ENCODE measurements at regions not wholly inside any gene's neighbourhood (a gene's known extent, or its start where the extent isn't known, plus 50 kb on each side); places are given as distances from the start of the nearest gene placed in this dataset.

DNA sequence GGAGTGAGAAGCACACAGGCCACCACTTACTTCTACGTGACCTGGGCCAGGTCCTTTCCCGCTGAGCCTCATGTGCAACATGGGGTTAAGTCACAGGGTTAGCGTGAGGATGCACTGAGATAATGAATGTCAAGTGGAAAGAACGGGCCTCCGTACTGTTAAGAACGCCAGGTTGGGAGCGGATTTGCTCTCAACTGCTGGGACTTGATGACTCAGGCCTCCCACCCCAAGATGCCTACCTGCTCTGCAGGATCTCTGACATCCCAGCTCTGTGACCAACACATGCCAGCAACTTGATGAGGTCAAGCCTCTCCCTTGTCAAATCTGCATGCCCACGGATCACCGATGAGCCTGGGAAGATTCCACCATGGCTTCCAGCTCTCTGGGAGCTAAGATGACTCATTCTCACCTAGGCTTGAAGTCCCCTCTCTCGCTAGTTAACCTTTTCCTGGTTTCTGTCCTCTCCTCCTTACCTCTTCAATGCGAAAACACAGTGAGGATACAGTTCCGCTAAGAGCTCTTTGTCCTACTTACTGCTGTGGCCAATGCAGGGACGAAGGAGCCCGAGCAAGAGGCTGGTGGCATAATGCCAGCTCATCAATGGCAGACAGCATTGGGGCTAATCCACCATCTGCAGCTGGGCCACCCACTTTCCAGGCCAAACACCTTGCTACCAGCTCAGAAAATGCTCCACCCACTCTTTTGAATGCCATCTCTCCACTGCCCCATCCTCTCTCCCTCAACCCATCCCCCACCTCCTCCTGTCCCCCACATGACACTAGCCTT is 67.6 kb downstream of the PJA1 start:
- Mint-ChIP-seq H3K4me3 (ENCODE audit: unreplicated experiment) (no peak overlapping the region), H3K36me3 (ENCODE audit: unreplicated experiment) (no peaks in the 10 kb centered on the region), H3K4me1 (ENCODE audit: low read depth, unreplicated experiment) (no peaks in the 10 kb centered on the region), H3K9me3 (ENCODE audit: unreplicated experiment) (no peaks in the 10 kb centered on the region), H3K27me3 (ENCODE audit: unreplicated experiment) (peaks cover 1% of the 10 kb centered on the region), H3K27ac (ENCODE audit: unreplicated experiment) (no peak overlapping the region)
- no peak for DNase-seq
- TF ChIP-seq, protein P1, sequence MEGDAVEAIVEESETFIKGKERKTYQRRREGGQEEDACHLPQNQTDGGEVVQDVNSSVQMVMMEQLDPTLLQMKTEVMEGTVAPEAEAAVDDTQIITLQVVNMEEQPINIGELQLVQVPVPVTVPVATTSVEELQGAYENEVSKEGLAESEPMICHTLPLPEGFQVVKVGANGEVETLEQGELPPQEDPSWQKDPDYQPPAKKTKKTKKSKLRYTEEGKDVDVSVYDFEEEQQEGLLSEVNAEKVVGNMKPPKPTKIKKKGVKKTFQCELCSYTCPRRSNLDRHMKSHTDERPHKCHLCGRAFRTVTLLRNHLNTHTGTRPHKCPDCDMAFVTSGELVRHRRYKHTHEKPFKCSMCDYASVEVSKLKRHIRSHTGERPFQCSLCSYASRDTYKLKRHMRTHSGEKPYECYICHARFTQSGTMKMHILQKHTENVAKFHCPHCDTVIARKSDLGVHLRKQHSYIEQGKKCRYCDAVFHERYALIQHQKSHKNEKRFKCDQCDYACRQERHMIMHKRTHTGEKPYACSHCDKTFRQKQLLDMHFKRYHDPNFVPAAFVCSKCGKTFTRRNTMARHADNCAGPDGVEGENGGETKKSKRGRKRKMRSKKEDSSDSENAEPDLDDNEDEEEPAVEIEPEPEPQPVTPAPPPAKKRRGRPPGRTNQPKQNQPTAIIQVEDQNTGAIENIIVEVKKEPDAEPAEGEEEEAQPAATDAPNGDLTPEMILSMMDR (IDR thresholded peaks at IDR 0.05; ENCODE audit: partially characterized antibody, unreplicated experiment): no peak

DNA sequence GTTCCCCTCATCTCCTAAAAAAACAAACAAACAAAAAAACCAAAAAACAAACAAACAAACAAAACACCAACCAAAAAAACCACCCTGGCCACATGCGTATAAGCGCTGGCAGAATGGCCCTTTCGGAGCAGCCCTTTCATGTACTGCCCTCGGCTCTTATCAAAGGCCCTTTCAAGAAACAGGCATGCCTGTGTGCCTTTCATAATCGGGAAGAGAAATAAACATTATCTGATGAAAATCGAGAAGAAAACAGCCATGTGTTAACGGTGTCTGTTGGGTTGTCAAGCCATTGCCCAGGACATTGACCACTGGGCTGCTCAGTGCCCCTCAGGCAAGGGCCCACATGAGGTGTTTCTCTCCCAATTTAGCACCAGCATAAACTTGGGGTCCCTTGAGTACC is 68.3 kb downstream of the PJA1 start:
- H3K36me3 Mint-ChIP-seq (ENCODE audit: unreplicated experiment): no peaks in the 10 kb centered on the region
- H3K4me3 Mint-ChIP-seq (ENCODE audit: unreplicated experiment): no peak overlapping the region
- no peak for DNase-seq
- H3K4me1 Mint-ChIP-seq (ENCODE audit: low read depth, unreplicated experiment): no peaks in the 10 kb centered on the region
- H3K27ac Mint-ChIP-seq (ENCODE audit: unreplicated experiment): no peak overlapping the region
- no peaks in the 10 kb centered on the region for H3K9me3 Mint-ChIP-seq (ENCODE audit: unreplicated experiment)
- H3K27me3 Mint-ChIP-seq (ENCODE audit: unreplicated experiment): no peaks in the 10 kb centered on the region
- TF ChIP-seq, protein P1 (IDR thresholded peaks at IDR 0.05; ENCODE audit: partially characterized antibody, unreplicated experiment): no peak

DNA sequence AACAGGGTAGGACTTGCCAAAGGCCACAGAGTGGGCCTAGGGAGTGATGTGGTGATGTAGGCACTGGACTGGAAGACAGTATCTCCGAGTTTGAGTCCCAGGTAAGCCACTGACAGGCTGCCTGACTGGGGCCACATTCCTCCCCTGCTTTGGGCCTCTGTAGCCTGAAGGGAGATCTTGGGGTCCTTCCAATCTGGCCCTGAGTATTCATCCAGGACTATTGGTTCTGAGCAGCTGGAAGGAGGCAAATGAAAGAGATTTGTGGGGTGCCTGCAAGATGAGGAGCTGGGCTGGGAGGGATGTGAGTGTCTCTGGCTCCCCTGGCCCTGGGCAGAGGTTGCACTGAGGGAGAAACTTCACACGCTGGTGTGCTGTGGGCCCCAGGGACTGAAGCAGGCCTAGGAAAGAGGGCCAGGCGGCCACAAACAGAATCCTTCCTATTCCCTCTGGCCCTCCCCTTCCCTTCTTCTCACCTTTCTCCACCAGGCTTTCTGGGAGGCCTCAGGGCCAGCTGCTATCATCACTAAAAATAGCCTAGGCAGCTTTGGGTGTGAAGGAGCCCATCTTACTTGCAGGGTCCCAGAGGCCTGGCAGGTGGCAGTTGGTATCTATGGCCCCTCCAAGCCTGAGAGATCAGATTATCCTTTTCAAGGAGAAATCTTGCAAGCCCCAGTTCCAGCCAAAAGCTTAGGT is 70.1 kb downstream of the PJA1 start:
- H3K27me3 Mint-ChIP-seq (ENCODE audit: unreplicated experiment): no peaks in the 10 kb centered on the region
- no peak overlapping the region for H3K4me3 Mint-ChIP-seq (ENCODE audit: unreplicated experiment)
- no peaks in the 10 kb centered on the region for H3K4me1 Mint-ChIP-seq (ENCODE audit: low read depth, unreplicated experiment)
- no peak overlapping the region for H3K27ac Mint-ChIP-seq (ENCODE audit: unreplicated experiment)
- H3K36me3 Mint-ChIP-seq (ENCODE audit: unreplicated experiment): no peaks in the 10 kb centered on the region
- no peaks in the 10 kb centered on the region for H3K9me3 Mint-ChIP-seq (ENCODE audit: unreplicated experiment)
- DNase-seq: no peak
- TF ChIP-seq, protein P1 (IDR thresholded peaks at IDR 0.05; ENCODE audit: partially characterized antibody, unreplicated experiment): no peak

DNA sequence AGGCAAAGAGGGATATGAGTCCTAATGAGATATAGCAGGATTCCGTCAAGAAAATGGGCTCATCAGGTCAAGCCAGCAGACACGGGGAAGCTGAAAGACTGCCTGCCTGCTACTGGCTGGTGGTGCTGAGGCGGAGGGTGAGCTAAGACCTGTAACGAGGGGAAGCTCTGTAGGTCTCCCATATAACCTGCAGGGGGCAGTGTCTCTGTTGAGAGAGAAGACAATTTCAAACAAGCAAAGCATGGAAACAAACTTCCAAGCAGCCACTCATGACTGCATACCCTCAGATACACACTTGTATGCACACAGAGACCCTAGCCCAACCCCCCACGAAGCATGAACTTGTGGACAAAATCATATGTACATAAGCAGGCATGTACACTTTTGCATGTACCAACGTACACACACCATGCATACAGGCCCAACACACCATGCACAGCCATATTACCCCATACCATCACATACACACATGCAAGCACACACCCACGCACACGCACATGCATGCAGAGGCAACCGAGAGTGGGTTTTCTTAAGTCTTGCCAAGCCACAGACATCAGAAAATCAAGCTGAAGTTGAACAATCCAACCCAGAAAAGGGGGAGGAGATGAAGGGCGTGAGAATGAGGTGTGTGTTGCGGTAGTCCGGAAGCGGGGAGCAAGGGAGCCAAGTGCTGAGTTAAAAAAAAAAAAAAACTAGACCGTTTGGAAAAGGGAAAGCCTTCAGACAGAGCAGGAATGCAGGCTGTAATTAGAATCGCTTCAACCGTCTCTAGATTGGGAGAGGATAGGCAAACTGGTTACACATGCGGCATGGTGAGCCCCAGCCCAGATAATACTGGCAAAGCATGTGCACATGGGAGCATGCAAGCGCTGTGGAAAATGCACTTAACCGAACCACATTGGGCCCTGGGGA is 71.0 kb downstream of the PJA1 start:
- Mint-ChIP-seq H3K9me3 (ENCODE audit: unreplicated experiment) (no peaks in the 10 kb centered on the region), H3K27me3 (ENCODE audit: unreplicated experiment) (no peaks in the 10 kb centered on the region), H3K36me3 (ENCODE audit: unreplicated experiment) (no peaks in the 10 kb centered on the region), H3K4me1 (ENCODE audit: low read depth, unreplicated experiment) (no peaks in the 10 kb centered on the region), H3K27ac (ENCODE audit: unreplicated experiment) (no peak overlapping the region), H3K4me3 (ENCODE audit: unreplicated experiment) (no peak overlapping the region)
- TF ChIP-seq, protein P1 (IDR thresholded peaks at IDR 0.05; ENCODE audit: partially characterized antibody, unreplicated experiment): peak; percentile 41
- peak; percentile 49 for DNase-seq
